ENCODE measurements at regions not wholly inside any gene's neighbourhood (a gene's known extent, or its start where the extent isn't known, plus 50 kb on each side); places are given as distances from the start of the nearest gene placed in this dataset.

DNA sequence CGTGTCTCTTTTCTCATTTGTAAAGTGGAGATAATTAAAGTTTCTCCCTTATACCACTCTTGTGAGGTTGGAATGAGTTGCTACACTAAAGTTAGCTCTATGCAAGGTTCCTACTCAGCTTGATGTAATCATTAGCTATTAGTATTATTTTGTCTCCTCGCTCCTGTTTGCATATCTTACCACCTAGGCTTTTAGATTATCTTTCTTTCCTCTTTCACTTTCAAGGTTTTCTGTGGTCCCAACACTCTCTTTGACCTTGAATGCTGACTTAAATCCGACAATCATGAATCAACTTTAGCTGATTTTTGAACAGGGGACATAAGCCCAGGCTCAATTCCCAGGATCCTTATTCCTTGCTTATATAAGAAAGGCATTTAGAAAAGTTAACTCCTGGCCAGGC lies 769.7 kb upstream of the GRM7 start:
- H3K4me3 ChIP-seq (ENCODE audit: low read depth, low read length): no peak overlapping the region
- H3K27me3 ChIP-seq: no peaks in the 10 kb centered on the region
- no peaks in the 10 kb centered on the region for H3K9me3 ChIP-seq
- DNase-seq: no peak
- no peaks in the 10 kb centered on the region for H3K4me1 ChIP-seq
- TF ChIP-seq, protein P1, sequence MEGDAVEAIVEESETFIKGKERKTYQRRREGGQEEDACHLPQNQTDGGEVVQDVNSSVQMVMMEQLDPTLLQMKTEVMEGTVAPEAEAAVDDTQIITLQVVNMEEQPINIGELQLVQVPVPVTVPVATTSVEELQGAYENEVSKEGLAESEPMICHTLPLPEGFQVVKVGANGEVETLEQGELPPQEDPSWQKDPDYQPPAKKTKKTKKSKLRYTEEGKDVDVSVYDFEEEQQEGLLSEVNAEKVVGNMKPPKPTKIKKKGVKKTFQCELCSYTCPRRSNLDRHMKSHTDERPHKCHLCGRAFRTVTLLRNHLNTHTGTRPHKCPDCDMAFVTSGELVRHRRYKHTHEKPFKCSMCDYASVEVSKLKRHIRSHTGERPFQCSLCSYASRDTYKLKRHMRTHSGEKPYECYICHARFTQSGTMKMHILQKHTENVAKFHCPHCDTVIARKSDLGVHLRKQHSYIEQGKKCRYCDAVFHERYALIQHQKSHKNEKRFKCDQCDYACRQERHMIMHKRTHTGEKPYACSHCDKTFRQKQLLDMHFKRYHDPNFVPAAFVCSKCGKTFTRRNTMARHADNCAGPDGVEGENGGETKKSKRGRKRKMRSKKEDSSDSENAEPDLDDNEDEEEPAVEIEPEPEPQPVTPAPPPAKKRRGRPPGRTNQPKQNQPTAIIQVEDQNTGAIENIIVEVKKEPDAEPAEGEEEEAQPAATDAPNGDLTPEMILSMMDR (IDR thresholded peaks at IDR 0.05; ENCODE audit: low read depth, low read length): no peak
- no peaks in the 10 kb centered on the region for H3K36me3 ChIP-seq

GRCh38 chr3:6095006-6095405 lies 765.9 kb upstream of the GRM7 start:
- TF ChIP-seq, protein P1 (IDR thresholded peaks at IDR 0.05; ENCODE audit: low read depth, low read length): no peak
- Histone ChIP-seq H3K9me3 (no peaks in the 10 kb centered on the region), H3K36me3 (no peaks in the 10 kb centered on the region), H3K4me3 (ENCODE audit: low read depth, low read length) (no peak overlapping the region), H3K27me3 (no peaks in the 10 kb centered on the region), H3K4me1 (no peaks in the 10 kb centered on the region)
- DNase-seq: no peak

- Histone ChIP-seq H3K4me1 (no peaks in the 10 kb centered on the region), H3K4me3 (ENCODE audit: low read depth, low read length) (no peak overlapping the region), H3K9me3 (no peaks in the 10 kb centered on the region), H3K36me3 (no peaks in the 10 kb centered on the region), H3K27me3 (no peaks in the 10 kb centered on the region)
- TF ChIP-seq, protein P1 (IDR thresholded peaks at IDR 0.05; ENCODE audit: low read depth, low read length): no peak
- no peak for DNase-seq
Measured at GRCh38 chr3:6097021-6097420, 763.9 kb upstream of the GRM7 start.

DNA sequence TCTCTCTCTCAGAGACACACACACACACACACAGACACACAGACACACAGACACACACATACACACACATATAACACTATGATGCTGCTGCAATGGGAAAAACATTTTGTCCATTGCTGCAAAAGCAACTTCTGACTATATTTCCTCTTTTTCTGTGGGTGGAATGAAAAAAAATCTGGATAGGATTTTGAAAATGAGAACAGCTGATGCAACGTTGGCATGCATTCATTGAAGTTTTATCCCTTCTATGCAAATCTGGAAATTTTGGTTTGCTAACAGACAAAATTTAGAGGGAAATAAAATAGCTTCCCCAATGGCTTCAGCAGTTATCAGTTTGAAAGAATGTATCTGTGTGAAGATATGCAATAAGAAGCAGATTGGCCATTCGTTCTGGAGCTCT lies 763.4 kb upstream of the GRM7 start:
- TF ChIP-seq, protein P1 (IDR thresholded peaks at IDR 0.05; ENCODE audit: low read depth, low read length): no peak
- H3K9me3 ChIP-seq: no peaks in the 10 kb centered on the region
- no peaks in the 10 kb centered on the region for H3K27me3 ChIP-seq
- H3K36me3 ChIP-seq: no peaks in the 10 kb centered on the region
- H3K4me1 ChIP-seq: no peaks in the 10 kb centered on the region
- no peak for DNase-seq
- H3K4me3 ChIP-seq (ENCODE audit: low read depth, low read length): no peak overlapping the region

- DNase-seq: no peak
- TF ChIP-seq, protein P1 (IDR thresholded peaks at IDR 0.05; ENCODE audit: low read depth, low read length): no peak
- Histone ChIP-seq H3K4me3 (ENCODE audit: low read depth, low read length) (no peak overlapping the region), H3K9me3 (no peaks in the 10 kb centered on the region), H3K4me1 (no peaks in the 10 kb centered on the region), H3K27me3 (no peaks in the 10 kb centered on the region), H3K36me3 (no peaks in the 10 kb centered on the region)
Measured at GRCh38 chr3:6098516-6099157, 762.3 kb upstream of the GRM7 start.

DNA sequence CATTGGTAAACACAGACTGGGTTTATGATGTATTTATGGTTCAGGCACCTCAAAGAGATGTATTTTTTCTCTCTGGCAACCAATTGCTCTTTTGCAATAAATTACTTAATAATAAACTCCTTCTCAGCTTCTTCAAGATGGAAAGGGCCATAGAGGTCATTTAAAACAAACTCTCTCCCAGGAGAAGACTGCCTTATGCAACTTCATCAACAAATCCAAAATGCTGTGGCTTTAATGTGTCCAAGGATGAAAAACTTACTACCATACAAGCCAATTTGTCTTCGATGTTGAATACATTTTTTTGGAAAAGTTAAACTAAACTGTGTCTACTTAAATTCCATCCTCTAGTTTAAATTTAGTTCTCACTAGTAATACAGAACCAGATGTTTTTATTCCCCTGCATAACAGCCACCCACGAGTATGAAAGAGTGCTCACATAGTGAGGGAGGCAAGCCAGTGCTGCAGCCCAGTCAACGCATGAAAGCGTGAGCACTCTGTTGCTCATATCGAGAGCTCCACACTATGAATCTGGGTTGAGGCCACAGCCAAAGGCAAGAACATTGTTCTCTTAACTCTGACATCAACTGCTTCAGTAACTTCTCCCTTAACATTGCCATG lies 761.3 kb upstream of the GRM7 start:
- DNase-seq: no peak
- H3K36me3 ChIP-seq: no peaks in the 10 kb centered on the region
- TF ChIP-seq, protein P1 (IDR thresholded peaks at IDR 0.05; ENCODE audit: low read depth, low read length): no peak

More for the DNA sequence above, 761.3 kb upstream of the GRM7 start:
- Histone ChIP-seq H3K9me3 (no peaks in the 10 kb centered on the region), H3K4me1 (no peaks in the 10 kb centered on the region), H3K4me3 (ENCODE audit: low read depth, low read length) (no peak overlapping the region), H3K27me3 (no peaks in the 10 kb centered on the region)
